ENCODE measurements at regions not wholly inside any gene's neighbourhood (a gene's known extent, or its start where the extent isn't known, plus 50 kb on each side); places are given as distances from the start of the nearest gene placed in this dataset.

GRCh38 chr9:81032030-81032572, 657.2 kb downstream of the TLE1 start (continued):
- no peak for TF ChIP-seq MEIS2 (IDR thresholded peaks at IDR 0.05; ENCODE audit: partially characterized antibody)
- no peak for TF ChIP-seq PBX2 (CRISPR knock-in tag; IDR thresholded peaks at IDR 0.05; ENCODE audit: low read depth)
- no peak for TF ChIP-seq PBX2 (tag; conservative IDR thresholded peaks at IDR 0.05; ENCODE audit: low read depth)
- TF ChIP-seq NCOA4 (IDR thresholded peaks at IDR 0.05; ENCODE audit: partially characterized antibody) = no peak
- no peak for TF ChIP-seq FOXJ2 (tag; IDR thresholded peaks at IDR 0.05)
- TF ChIP-seq ZNF436 (CRISPR knock-in tag; IDR thresholded peaks at IDR 0.05) = no peak
- TF ChIP-seq ZNF280B (CRISPR knock-in tag; IDR thresholded peaks at IDR 0.05) = no peak
